ENCODE measurements at regions not wholly inside any gene's neighbourhood (a gene's known extent, or its start where the extent isn't known, plus 50 kb on each side); places are given as distances from the start of the nearest gene placed in this dataset.
A peak's percentile ranks its signal among the peaks of the same experiment; 100 is the strongest.
"Not testable (repeated sequence)": the region's sequence is repeated elsewhere in the genome, so short reads cannot be mapped to it uniquely, and the experiment has no call there.

GRCh38 chr2:107529146-107529545, 297.5 kb upstream of the RGPD4 start:
- Histone ChIP-seq H3K27me3 (no peaks in the 10 kb centered on the region), H3K9me3 (no peaks in the 10 kb centered on the region), H3K4me3 (no peak overlapping the region), H3K4me1 (no peaks in the 10 kb centered on the region), H3K27ac (no peak overlapping the region), H3K36me3 (no peaks in the 10 kb centered on the region)
- no peak for DNase-seq
- in situ Hi-C loops (cut with MboI; ENCODE audit: low sequenced_read_pairs in 4 of 4): no loop called here
- ATAC-seq: peak in 1 of 2 donors; percentile 30
- TF ChIP-seq POLR2A (IDR thresholded peaks at IDR 0.05) (no peak), CTCF (IDR thresholded peaks at IDR 0.05 in 4 of 5, conservative IDR thresholded peaks at IDR 0.05 in 1 of 5) (no peak)
- intact Hi-C loops (cut with DNase I; ENCODE audit: low total_unique reads): no loop called here

- TF ChIP-seq POLR2A (IDR thresholded peaks at IDR 0.05) (no peak), CTCF (IDR thresholded peaks at IDR 0.05 in 4 of 5, conservative IDR thresholded peaks at IDR 0.05 in 1 of 5) (no peak)
- DNase-seq (no peak), ATAC-seq (no peak)
- Histone ChIP-seq H3K36me3 (no peaks in the 10 kb centered on the region), H3K4me1 (no peaks in the 10 kb centered on the region), H3K4me3 (no peak overlapping the region), H3K9me3 (no peaks in the 10 kb centered on the region), H3K27ac (no peak overlapping the region), H3K27me3 (no peaks in the 10 kb centered on the region)
- intact Hi-C loops (cut with DNase I; ENCODE audit: low total_unique reads) (no loop called here), in situ Hi-C loops (cut with MboI; ENCODE audit: low sequenced_read_pairs in 4 of 4) (no loop called here)
These were observed 296.6 kb upstream of the RGPD4 start for GRCh38 chr2:107530046-107530445.

- TF ChIP-seq POLR2A (IDR thresholded peaks at IDR 0.05): no peak
- no peak for TF ChIP-seq CTCF (IDR thresholded peaks at IDR 0.05 in 4 of 5, conservative IDR thresholded peaks at IDR 0.05 in 1 of 5)
- no peaks in the 10 kb centered on the region for H3K36me3 ChIP-seq
- intact Hi-C loops (cut with DNase I; ENCODE audit: low total_unique reads) (no loop called here), in situ Hi-C loops (cut with MboI; ENCODE audit: low sequenced_read_pairs in 4 of 4) (no loop called here)
- H3K9me3 ChIP-seq: no peaks in the 10 kb centered on the region
- DNase-seq (no peak), ATAC-seq (no peak)
- no peak overlapping the region for H3K27ac ChIP-seq
- no peak overlapping the region for H3K4me3 ChIP-seq
- no peaks in the 10 kb centered on the region for H3K4me1 ChIP-seq
- no peaks in the 10 kb centered on the region for H3K27me3 ChIP-seq
These were observed 291.8 kb upstream of the RGPD4 start for GRCh38 chr2:107534926-107535325.

GRCh38 chr2:107535905-107536689, 290.6 kb upstream of the RGPD4 start:
- in situ Hi-C loops (cut with MboI; ENCODE audit: low sequenced_read_pairs in 4 of 4); H3K27me3 ChIP-seq; H3K27ac ChIP-seq; H3K36me3 ChIP-seq; H3K4me1 ChIP-seq; DNase-seq; ATAC-seq; H3K4me3 ChIP-seq; H3K9me3 ChIP-seq; intact Hi-C loops (cut with DNase I; ENCODE audit: low total_unique reads): not testable (repeated sequence)

GRCh38 chr2:107542314-107542740, 284.4 kb upstream of the RGPD4 start:
- no peak overlapping the region for H3K4me3 ChIP-seq
- no peak overlapping the region for H3K27ac ChIP-seq
- no peaks in the 10 kb centered on the region for H3K36me3 ChIP-seq

More at GRCh38 chr2:107542314-107542740, 284.4 kb upstream of the RGPD4 start:
- intact Hi-C loops (cut with DNase I; ENCODE audit: low total_unique reads) (no loop called here), in situ Hi-C loops (cut with MboI; ENCODE audit: low sequenced_read_pairs in 4 of 4) (no loop called here)
- TF ChIP-seq POLR2A (IDR thresholded peaks at IDR 0.05) (no peak), CTCF (IDR thresholded peaks at IDR 0.05 in 4 of 5, conservative IDR thresholded peaks at IDR 0.05 in 1 of 5) (no peak)
- Histone ChIP-seq H3K27me3 (no peaks in the 10 kb centered on the region), H3K9me3 (no peaks in the 10 kb centered on the region), H3K4me1 (no peaks in the 10 kb centered on the region)
- DNase-seq: no peak
- ATAC-seq: peak; percentile 56 to 62

Measured in gastrocnemius medialis (tissue), 4 donors.